GM10266 (cell line): ENCODE measurements at regions not wholly inside any gene's neighbourhood (a gene's known extent, or its start where the extent isn't known, plus 50 kb on each side); places are given as distances from the start of the nearest gene placed in this dataset.

Experiments used
- DNase-seq: peaks from one replicate; pipeline ENCODE4 v3.0.0; 2012; ENCODE audit errors: extremely low spot score
- TF ChIP-seq, protein P1 (sequence below): IDR thresholded peaks from 2 replicates; pipeline ENCODE4 v1.5.1; 2012; ENCODE audit warnings: mild to moderate bottlenecking, low read depth; ENCODE audit not compliant: control insufficient read depth, insufficient read depth; ENCODE audit errors: missing control alignments

GRCh38 chr2:188751816-188752215 lies 222.4 kb upstream of the COL3A1 start:
- TF ChIP-seq, protein P1, sequence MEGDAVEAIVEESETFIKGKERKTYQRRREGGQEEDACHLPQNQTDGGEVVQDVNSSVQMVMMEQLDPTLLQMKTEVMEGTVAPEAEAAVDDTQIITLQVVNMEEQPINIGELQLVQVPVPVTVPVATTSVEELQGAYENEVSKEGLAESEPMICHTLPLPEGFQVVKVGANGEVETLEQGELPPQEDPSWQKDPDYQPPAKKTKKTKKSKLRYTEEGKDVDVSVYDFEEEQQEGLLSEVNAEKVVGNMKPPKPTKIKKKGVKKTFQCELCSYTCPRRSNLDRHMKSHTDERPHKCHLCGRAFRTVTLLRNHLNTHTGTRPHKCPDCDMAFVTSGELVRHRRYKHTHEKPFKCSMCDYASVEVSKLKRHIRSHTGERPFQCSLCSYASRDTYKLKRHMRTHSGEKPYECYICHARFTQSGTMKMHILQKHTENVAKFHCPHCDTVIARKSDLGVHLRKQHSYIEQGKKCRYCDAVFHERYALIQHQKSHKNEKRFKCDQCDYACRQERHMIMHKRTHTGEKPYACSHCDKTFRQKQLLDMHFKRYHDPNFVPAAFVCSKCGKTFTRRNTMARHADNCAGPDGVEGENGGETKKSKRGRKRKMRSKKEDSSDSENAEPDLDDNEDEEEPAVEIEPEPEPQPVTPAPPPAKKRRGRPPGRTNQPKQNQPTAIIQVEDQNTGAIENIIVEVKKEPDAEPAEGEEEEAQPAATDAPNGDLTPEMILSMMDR = no peak
- no peak for DNase-seq

- DNase-seq = no peak
- TF ChIP-seq, protein P1 = no peak
Observed at GRCh38 chr2:188752311-188752710, 221.9 kb upstream of the COL3A1 start.

DNA sequence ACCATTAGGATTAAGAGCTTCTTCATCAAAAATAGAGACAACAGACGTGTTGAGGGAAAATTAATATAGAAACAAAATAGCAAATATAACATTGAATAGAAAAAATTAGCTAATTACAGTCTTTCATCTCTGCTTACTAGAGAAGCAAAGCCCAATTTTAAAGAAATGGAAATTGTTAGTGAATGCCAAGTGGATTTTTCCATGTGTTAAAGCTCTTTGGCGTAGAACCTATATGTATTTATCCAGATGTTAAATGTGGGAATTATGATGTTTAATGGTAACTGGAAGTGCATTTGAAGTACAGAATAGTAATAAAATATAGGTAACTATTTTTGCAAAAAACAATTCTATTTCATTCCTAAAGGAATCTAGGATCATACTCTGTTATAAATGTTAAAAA lies 212.0 kb upstream of the COL3A1 start:
- TF ChIP-seq, protein P1 = no peak
- no peak for DNase-seq

DNA sequence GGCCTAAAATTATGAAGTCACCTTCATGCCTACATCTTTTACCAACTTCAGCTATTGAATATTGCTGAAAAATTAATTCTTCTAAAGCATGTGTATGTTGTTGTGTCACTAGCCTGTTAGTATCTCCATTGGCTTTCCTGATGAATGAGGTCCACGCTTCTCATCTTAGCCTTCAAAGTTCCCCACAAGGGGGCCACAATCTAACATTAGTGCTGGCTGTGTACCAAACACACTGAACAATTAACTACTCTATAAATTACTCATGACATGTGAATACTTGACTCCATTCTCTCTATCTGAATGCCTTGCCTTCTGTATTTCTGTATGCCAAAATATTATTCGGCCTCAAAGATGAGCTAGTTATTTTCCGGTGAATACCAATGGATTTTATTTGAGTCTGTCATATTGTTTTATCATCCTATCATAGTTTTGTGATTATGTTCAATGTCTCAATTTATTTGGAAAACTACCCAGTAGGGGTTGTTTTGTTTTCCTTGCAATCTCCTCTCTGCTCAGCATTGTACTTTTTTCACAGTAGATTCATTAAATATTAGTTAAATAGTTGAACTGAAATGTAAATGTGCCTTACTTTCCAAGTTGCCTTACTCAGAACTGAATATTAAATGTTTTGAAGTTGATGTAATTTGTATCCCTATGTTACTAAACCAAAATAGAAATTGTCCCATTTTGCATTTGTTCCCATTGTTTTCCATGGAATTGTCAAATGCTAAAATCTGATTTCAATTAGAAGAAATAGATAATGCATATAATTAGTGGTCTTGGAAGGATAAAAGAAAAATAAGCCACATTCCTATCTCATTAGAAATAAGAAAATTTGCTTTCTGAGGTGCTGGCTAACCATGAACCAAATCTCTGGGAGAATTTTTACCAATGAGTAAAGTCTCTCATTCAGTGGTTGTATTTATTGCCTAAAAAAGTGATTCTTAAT lies 208.4 kb upstream of the COL3A1 start:
- TF ChIP-seq, protein P1 = peak; percentile 15
- DNase-seq = peak; percentile 3

DNA sequence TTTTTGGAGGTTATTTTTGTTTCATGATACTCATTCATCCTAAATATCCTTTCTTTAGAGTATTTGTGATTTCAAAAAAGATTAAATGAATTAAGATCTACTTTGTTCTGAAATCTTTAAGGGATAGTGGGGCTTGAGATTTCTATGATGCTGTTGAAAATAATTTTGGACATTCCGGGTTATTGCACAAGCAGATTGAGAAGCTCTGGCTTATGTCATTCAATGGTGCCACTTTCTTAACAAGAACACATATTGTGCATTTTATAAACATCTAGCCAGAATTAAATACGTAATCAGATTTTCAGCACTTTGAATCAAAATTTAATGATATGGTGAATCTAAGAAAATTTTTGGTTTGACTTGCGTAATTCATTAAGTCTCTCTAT lies 207.7 kb upstream of the COL3A1 start:
- TF ChIP-seq, protein P1 = no peak

DNA sequence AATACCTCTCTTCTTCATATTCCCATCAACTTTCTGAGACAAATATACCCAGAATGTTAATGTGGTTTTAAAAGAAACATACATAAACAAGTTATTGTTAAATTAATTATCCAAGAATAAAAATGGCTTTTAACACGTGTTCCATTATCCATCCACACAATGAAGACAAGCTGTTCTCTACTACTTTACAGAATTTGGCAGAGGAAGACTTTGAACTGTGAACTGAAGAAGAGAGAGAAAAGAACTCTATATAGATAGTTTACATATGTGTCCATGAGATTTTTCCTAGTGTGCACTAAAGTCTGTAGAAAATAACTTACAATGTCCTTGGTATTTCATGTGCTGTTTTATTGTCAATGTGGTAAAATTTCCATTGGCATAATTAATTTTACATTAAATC lies 207.0 kb upstream of the COL3A1 start:
- DNase-seq = no peak
- TF ChIP-seq, protein P1 = no peak

More for the DNA sequence above, 207.7 kb upstream of the COL3A1 start:
- DNase-seq = no peak

DNA sequence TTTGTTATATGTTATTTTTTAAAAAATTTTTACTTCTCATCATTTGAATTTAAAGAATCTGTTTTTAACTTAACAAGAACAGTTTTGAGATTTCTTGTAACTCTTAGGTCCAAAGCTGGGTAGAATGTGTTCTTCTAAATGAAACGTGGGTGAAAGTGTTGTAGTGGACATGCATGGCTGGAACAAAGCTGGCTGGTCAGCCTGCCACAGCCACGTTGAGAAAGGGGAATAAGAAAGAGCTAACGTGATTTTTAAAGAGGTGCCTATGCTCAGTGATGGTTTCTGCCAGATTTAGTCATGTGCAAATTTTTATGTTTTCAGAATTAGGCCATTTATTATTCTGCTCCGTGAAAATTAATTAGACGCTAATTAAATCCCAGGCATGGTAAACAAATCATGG lies 203.9 kb upstream of the COL3A1 start:
- no peak for DNase-seq
- TF ChIP-seq, protein P1 = no peak
